GM12864 (cell line): ENCODE measurements at regions not wholly inside any gene's neighbourhood (a gene's known extent, or its start where the extent isn't known, plus 50 kb on each side); places are given as distances from the start of the nearest gene placed in this dataset.

Experiments used
- DNase-seq: peaks from one replicate; pipeline ENCODE4 v3.0.0-alpha.2; 2011; ENCODE audit warnings: low read depth
- H3K4me3 ChIP-seq: 2 replicates; pipeline ENCODE4 v1.5.1; 2011; ENCODE audit warnings: mild to moderate bottlenecking, low read depth, low read length, control low read depth
- TF ChIP-seq, protein P1 (sequence below): IDR thresholded peaks from 2 replicates; pipeline ENCODE4 v1.5.1; 2011; ENCODE audit warnings: low read depth, mild to moderate bottlenecking, moderate library complexity, low read length, control low read depth, inconsistent platforms; ENCODE audit errors: missing control alignments

DNA sequence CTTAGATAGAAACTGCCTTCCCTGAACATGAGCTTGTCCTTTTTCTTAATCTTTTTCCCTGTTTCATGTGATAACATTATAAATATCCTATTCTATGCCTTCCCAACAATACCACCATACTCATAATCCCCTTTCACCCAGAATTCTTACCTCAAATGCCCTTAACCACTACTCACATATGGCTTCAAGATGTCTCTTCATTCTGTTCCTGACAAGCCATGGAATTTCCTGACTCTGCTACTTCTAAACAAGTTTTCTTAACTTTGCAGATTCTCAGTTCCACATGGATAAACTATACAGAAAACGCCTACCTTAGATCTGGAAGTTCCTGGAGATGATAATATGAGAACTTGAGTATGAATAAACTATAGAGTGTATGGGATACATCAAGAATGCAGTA is 1217.8 kb downstream of the CDH8 start:
- no peak for DNase-seq
- TF ChIP-seq, protein P1, sequence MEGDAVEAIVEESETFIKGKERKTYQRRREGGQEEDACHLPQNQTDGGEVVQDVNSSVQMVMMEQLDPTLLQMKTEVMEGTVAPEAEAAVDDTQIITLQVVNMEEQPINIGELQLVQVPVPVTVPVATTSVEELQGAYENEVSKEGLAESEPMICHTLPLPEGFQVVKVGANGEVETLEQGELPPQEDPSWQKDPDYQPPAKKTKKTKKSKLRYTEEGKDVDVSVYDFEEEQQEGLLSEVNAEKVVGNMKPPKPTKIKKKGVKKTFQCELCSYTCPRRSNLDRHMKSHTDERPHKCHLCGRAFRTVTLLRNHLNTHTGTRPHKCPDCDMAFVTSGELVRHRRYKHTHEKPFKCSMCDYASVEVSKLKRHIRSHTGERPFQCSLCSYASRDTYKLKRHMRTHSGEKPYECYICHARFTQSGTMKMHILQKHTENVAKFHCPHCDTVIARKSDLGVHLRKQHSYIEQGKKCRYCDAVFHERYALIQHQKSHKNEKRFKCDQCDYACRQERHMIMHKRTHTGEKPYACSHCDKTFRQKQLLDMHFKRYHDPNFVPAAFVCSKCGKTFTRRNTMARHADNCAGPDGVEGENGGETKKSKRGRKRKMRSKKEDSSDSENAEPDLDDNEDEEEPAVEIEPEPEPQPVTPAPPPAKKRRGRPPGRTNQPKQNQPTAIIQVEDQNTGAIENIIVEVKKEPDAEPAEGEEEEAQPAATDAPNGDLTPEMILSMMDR, result no peak
- no peak overlapping the region for H3K4me3 ChIP-seq

DNA sequence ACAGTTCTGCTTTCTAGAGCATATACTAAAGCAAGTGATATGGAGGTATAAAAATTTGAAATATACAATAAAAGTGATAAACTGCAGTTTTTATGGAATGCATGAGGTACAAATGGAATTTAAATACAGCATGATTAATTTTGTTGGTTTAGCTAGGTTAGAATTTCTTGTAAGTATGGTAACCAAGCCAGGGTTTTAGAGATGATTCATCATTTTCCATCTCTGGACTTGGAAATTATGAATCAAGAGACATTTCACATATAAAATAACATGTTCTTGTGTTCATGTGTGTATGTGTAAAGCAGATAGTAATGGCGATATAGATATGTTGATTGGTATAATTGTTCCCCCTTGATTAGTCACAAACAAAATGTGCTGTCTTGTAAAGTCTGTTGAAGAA is 1219.8 kb downstream of the CDH8 start:
- H3K4me3 ChIP-seq, result no peak overlapping the region
- DNase-seq, result no peak
- TF ChIP-seq, protein P1, result no peak

DNA sequence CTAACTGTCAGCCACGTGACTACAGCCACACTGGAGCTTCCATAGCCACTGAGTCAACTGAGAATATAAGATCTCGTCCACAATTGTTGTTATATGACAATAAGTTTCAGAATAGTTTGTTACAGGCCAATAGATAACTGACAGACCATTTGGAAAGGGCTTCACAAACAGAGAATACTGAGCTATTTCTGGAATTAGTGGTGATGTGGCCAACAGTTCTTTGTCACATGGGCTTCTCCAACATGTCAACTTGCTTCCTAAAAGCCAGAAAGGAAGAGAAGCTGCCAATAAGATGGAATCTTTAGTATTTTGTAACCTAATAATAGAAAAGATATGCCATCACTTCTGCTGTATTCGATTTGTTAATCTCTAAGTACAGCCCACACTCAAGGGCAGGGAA is 1220.4 kb downstream of the CDH8 start:
- TF ChIP-seq, protein P1, result no peak
- DNase-seq, result no peak
- H3K4me3 ChIP-seq, result no peak overlapping the region

DNA sequence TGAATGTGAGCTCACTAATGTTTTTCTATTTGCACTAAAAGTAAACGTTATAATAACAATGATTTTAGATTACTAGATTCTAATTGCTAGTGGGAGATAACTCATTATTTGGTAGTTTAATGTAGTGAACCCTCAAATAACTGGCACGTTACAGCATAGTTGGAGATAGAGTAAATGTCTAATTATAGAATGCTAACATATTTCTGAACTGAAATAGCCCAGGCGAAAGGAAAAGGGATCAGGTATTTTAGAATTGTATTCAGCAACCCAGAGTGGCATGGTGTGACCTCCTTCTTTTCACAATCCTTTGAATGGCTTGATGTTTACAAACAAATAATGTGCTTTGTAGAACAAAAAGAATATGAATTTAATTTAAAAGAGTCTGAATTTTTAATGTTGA is 1221.2 kb downstream of the CDH8 start:
- H3K4me3 ChIP-seq, result no peak overlapping the region
- TF ChIP-seq, protein P1, result no peak
- DNase-seq, result no peak

DNA sequence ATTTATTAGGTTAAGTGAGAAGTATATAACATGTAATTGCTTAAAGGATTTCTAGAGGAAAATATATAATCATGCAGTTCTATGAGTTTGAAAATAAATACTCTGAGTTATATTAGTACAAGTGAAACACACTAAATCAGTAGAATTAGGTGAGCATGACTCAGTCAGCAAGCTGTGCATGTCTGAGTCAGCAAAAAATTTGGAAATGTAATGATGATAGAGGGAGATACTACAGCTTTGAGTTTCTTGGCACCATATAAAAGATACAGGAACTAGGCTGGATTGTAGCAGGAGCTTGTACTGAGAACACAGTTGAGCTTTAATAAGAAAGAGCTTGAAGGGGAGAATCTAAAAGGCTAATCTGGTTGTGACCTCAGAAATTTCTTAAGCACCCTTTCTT is 1224.6 kb downstream of the CDH8 start:
- H3K4me3 ChIP-seq, result no peak overlapping the region
- TF ChIP-seq, protein P1, result no peak

DNA sequence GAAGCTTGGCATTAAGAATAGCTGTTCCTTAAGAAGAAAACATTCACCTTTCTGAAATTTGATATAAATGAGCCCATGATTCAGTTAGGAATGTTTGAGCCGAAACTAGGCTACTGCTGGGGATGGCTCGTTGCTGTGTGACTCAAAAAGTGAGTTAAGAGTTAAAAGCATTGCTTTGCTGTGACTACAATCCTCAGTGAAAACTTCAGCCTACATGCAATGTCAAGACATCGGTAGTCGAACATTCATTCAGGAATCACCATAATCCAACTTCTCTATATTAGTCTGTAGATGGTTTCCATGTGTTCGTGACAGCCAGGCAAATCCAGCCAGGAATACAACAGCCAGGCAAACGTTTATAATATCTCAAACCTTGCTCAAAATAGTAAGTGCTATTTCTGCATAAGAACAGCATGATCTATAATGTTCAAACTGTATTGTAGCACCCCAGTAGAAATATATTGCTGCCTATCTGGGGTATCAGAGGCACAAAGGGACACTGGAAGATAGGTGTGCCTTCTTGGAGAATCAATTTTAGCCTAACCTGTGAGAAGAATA is 1225.1 kb downstream of the CDH8 start:
- no peak overlapping the region for H3K4me3 ChIP-seq
- no peak for DNase-seq
- TF ChIP-seq, protein P1, result no peak

More for the DNA sequence above, 1224.6 kb downstream of the CDH8 start:
- DNase-seq, result no peak

DNA sequence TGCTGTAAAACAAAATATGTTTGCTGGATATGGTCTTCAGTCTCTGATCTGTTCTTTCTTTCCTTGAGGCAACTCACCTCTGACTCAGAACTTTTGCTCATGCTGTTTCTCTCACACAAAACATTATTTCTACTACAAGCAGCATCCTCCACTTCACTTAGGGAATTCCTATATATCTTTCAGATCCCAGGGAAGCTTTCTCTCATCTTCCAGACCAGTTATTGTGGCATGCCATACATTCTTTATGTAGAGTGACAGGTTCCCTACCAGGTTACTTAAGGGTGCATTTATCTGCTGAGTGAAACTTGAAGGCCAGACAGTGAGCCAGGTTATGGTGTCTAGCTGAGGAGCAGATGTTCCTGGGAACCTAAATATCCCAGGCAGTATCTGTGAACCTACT is 1226.0 kb downstream of the CDH8 start:
- TF ChIP-seq, protein P1, result no peak
- H3K4me3 ChIP-seq, result no peak overlapping the region
- no peak for DNase-seq
